K562 (cell line): ENCODE measurements at regions not wholly inside any gene's neighbourhood (a gene's known extent, or its start where the extent isn't known, plus 50 kb on each side); places are given as distances from the start of the nearest gene placed in this dataset.

Experiments used
- ATAC-seq: fragments of 200-7000 bp; cut with Tn5 transposase; 3 replicates; pipeline ENCODE4 v1.9.1; 2020; ENCODE audit warnings: moderate library complexity
- BruUV-seq: library from RNA; stranded (reverse); fragments of 400-500 nt; replicated peaks from 2 replicates; lab custom pipeline; 2021; lab: Mats Ljungman, UMichigan
- CTCF ChIA-PET: fragments of 300-600 bp; formaldehyde crosslinking; extraction: SDS; loops from one replicate; lab custom pipeline; 2021; ENCODE audit warnings: low intra/inter-chr PET ratio; lab: Yijun Ruan, JAX
- POLR2A ChIA-PET: fragments of 300-600, 350-650 bp; sonication (Branson Sonifier 250); formaldehyde crosslinking; extraction: SDS; loops from one replicate; lab custom pipeline; 2021; ENCODE audit warnings: antibody characterized with exemption, inconsistent platforms; lab: Yijun Ruan, JAX
- DNase-seq, 4 experiments: peaks; one replicate each; pipeline versions ENCODE4 v3.0.0 to v3.0.0-alpha.2; 2011 to 2018; ENCODE audit warnings: low spot score in 3 of 4, mixed read lengths in 3 of 4; ENCODE audit errors: extremely low read depth in 1 of 4
- FAIRE-seq: peaks from 2 replicates; lab custom pipeline; 2011; peaks lifted over from hg19 to GRCh38; lab: Jason Lieb, UNC
- H2AFZ ChIP-seq: 2 replicates; pipeline ENCODE4 v1.6.0; 2011; ENCODE audit warnings: low read depth, low read length, control low read depth, inconsistent platforms
- H3K27ac ChIP-seq: fragments of 200-600 bp; 3 replicates; pipeline ENCODE4 v1.8.0; 2011; ENCODE audit warnings: low read depth, mild to moderate bottlenecking, control low read depth, inconsistent platforms, low read length, moderate library complexity, mixed read lengths; ENCODE audit errors: extremely low read depth
- H3K27me3 ChIP-seq, 2 experiments: fragments of 300-600 bp in 1 of 2; 2 replicates in 1 of 2; 3 replicates in 1 of 2; pipeline versions ENCODE4 v1.6.0 to v1.8.0; 2011; ENCODE audit warnings: inconsistent platforms in 2 of 2, low read length in 2 of 2, mild to moderate bottlenecking in 1 of 2, mixed read lengths in 1 of 2, moderate library complexity in 1 of 2; ENCODE audit not compliant: control insufficient read depth in 2 of 2, insufficient read depth in 2 of 2
- H3K36me3 ChIP-seq: fragments of 300-600 bp; 3 replicates; pipeline ENCODE4 v1.8.0; 2011; ENCODE audit warnings: mild to moderate bottlenecking, low read length, inconsistent platforms; ENCODE audit not compliant: control insufficient read depth, insufficient read depth
- H3K4me1 ChIP-seq, 2 experiments: fragments of 200-600 bp in 1 of 2; replicated peaks in 1 of 2; 2 replicates in 1 of 2; 3 replicates in 1 of 2; pipeline versions ENCODE4 v1.5.1 to v1.8.0; 2011; ENCODE audit warnings: inconsistent platforms in 2 of 2, low read length in 2 of 2, mild to moderate bottlenecking in 1 of 2, mixed read lengths in 1 of 2, moderate library complexity in 1 of 2; ENCODE audit not compliant: control insufficient read depth in 2 of 2, insufficient read depth in 2 of 2
- H3K4me2 ChIP-seq: 2 replicates; pipeline ENCODE4 v1.6.1; 2011; ENCODE audit warnings: low read length, control low read depth, inconsistent platforms, mixed read lengths; ENCODE audit not compliant: insufficient read depth
- H3K4me3 ChIP-seq: fragments of 200-600 bp; sonication (generic), shearing (Covaris generic); 2 replicates; pipeline ENCODE4 v1.5.1; 2016; ENCODE audit warnings: control low read depth, inconsistent platforms
- H3K79me2 ChIP-seq: fragments of 200-600 bp; 3 replicates; pipeline ENCODE4 v1.8.0; 2011; ENCODE audit warnings: low read length, inconsistent platforms; ENCODE audit not compliant: control insufficient read depth, insufficient read depth
- H3K9ac ChIP-seq, 2 experiments: 2 replicates each; pipeline versions ENCODE4 v1.6.0 to v1.6.1; 2011; ENCODE audit warnings: low read depth in 2 of 2, low read length in 2 of 2, control low read depth in 1 of 2, inconsistent platforms in 1 of 2, mild to moderate bottlenecking in 1 of 2, mixed read lengths in 1 of 2; ENCODE audit not compliant: insufficient read depth in 1 of 2
- H3K9me1 ChIP-seq: one replicate; pipeline ENCODE4 v1.6.0; 2011; ENCODE audit warnings: inconsistent platforms, mild to moderate bottlenecking, low read length, moderate library complexity; ENCODE audit not compliant: control insufficient read depth, insufficient read depth
- H3K9me3 ChIP-seq: replicated peaks from 2 replicates; pipeline ENCODE4 v1.5.1; 2011; ENCODE audit warnings: low read depth, low read length, inconsistent platforms; ENCODE audit not compliant: control insufficient read depth, insufficient read depth
- H4K20me1 ChIP-seq: replicated peaks from 2 replicates; pipeline ENCODE4 v1.6.1; 2011; ENCODE audit warnings: low read length, inconsistent platforms, mixed read lengths; ENCODE audit not compliant: control insufficient read depth, insufficient read depth
- EP300 ChIP-seq: IDR thresholded peaks from 2 replicates; pipeline ENCODE4 v1.6.1; 2012; ENCODE audit warnings: low read length, improper control_type of control experiment
- NCOA6 ChIP-seq: fragments of 450-650 bp; IDR thresholded peaks from 2 replicates; pipeline ENCODE4 v1.6.1; 2017; ENCODE audit warnings: mild to moderate bottlenecking
- NFE2L1 ChIP-seq: fragments of 450-650 bp; IDR thresholded peaks from 2 replicates; pipeline ENCODE4 v1.6.1; 2016; ENCODE audit warnings: missing genetic modification characterization, low read depth, mild to moderate bottlenecking, missing compliant biosample characterization, moderate library complexity, borderline replicate concordance
- NUFIP1 ChIP-seq: fragments of 450-650 bp; IDR thresholded peaks from 2 replicates; pipeline ENCODE4 v1.6.1; 2018; ENCODE audit not compliant: partially characterized antibody
- PCBP2 ChIP-seq: fragments of 200-400 bp; formaldehyde crosslinking; IDR thresholded peaks from 2 replicates; pipeline ENCODE4 v1.6.1; 2018; ENCODE audit warnings: low read length, low read depth, mild to moderate bottlenecking, moderate library complexity; ENCODE audit not compliant: poor library complexity, severe bottlenecking
- SAFB2 ChIP-seq: fragments of 200-400 bp; formaldehyde crosslinking; IDR thresholded peaks from 2 replicates; pipeline ENCODE4 v1.6.1; 2018; ENCODE audit warnings: borderline replicate concordance, low read length, low read depth, moderate library complexity; ENCODE audit not compliant: severe bottlenecking
- TAF7 ChIP-seq: fragments of 450-650 bp; IDR thresholded peaks from 2 replicates; pipeline ENCODE4 v1.6.1; 2016; ENCODE audit warnings: missing genetic modification characterization, missing compliant biosample characterization
- TRIM24 ChIP-seq, 2 experiments: fragments of 450-650 bp; IDR thresholded peaks; 2 replicates each; pipeline ENCODE4 v1.6.1; 2016
- ZNF212 ChIP-seq: fragments of 450-650 bp; formaldehyde crosslinking; IDR thresholded peaks from 2 replicates; pipeline ENCODE4 v1.4.0; 2020; ENCODE audit warnings: mild to moderate bottlenecking
- ZNF436 ChIP-seq: fragments of 250-450, 450-650 bp; sonication (Bioruptor Pico); formaldehyde crosslinking; IDR thresholded peaks from 2 replicates; pipeline ENCODE4 v1.7.0; 2020; ENCODE audit warnings: mild to moderate bottlenecking
- ZNF511 ChIP-seq: sonication (generic); formaldehyde crosslinking; IDR thresholded peaks from 2 replicates; pipeline ENCODE4 v1.8.0; 2022; ENCODE audit warnings: mild to moderate bottlenecking, missing genetic modification reagents
- ZNF589 ChIP-seq: fragments of 200-800 bp; sonication (Bioruptor generic); IDR thresholded peaks from 2 replicates; pipeline ENCODE4 v1.6.1; 2016; ENCODE audit warnings: low read depth, missing genetic modification characterization, missing compliant biosample characterization
- WGBS: fragments of 100-300 bp; shearing (Covaris generic); methylation state at CpG from one replicate; pipeline ENCODE4 v1.1.6; 2016; ENCODE audit warnings: low coverage, mixed read lengths; ENCODE audit not compliant: insufficient coverage; ENCODE audit errors: missing lambda C conversion rate; 5-methylcytosine and 5-hydroxymethylcytosine counted together
- in situ Hi-C: fragments of 300-500 bp; cut with MboI; formaldehyde crosslinking; loops from 4 replicates; pipeline ENCODE4 v1.15.0; 2018; ENCODE audit warnings: inconsistent platforms, mixed read lengths
- intact Hi-C: fragments of 100-400 bp; cut with micrococcal nuclease; formaldehyde crosslinking; loops from 2 replicates; pipeline ENCODE4 v1.14.2; 2022
- TF ChIP-seq, protein P1 (sequence below): fragments of 250-450 bp; sonication (Bioruptor Pico); IDR thresholded peaks from 2 replicates; pipeline ENCODE4 v1.4.0; 2020
- TF ChIP-seq, protein P2 (sequence below): sonication (generic); formaldehyde crosslinking; IDR thresholded peaks from 2 replicates; pipeline ENCODE4 v1.8.1; 2023; ENCODE audit warnings: mild to moderate bottlenecking, missing genetic modification reagents

DNA sequence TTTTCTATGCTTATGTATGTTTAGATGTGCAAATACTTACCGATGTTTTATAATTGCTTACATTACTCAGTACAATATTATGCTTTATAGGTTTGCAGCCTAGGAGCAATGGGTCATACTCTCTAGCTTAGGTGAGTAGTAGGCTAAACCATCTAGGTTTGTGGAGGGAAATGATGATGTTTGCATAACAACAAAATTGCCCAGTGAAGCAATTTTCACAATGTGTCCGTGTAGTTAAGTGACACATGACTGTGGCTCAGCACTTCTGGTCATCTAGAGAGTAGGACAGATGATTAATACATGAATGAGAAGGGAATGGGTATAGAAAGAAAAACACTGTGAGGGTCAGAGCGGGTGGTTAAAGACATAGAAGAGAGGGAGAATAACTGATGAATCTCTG is 2116.2 kb upstream of the PIK3C3 start:
- no peaks in the 10 kb centered on the region for H3K79me2 ChIP-seq
- CTCF ChIA-PET, result no interaction called here
- H3K9ac ChIP-seq, result no peak overlapping the region
- in situ Hi-C loops, result no loop called here
- WGBS, result 0% methylated on average over 3 of the region's 3 CpGs
- H3K4me3 ChIP-seq, result no peak overlapping the region
- intact Hi-C loops, result no loop called here
- no peak overlapping the region for H2AFZ ChIP-seq
- BruUV-seq, result no TSS peak
- H3K4me2 ChIP-seq, result no peak overlapping the region
- TF ChIP-seq ZNF212 (CRISPR knock-in tag), result no peak
- no peak for TF ChIP-seq NFE2L1 (tag)
- TF ChIP-seq SAFB2, result no peak
- TF ChIP-seq, protein P1, sequence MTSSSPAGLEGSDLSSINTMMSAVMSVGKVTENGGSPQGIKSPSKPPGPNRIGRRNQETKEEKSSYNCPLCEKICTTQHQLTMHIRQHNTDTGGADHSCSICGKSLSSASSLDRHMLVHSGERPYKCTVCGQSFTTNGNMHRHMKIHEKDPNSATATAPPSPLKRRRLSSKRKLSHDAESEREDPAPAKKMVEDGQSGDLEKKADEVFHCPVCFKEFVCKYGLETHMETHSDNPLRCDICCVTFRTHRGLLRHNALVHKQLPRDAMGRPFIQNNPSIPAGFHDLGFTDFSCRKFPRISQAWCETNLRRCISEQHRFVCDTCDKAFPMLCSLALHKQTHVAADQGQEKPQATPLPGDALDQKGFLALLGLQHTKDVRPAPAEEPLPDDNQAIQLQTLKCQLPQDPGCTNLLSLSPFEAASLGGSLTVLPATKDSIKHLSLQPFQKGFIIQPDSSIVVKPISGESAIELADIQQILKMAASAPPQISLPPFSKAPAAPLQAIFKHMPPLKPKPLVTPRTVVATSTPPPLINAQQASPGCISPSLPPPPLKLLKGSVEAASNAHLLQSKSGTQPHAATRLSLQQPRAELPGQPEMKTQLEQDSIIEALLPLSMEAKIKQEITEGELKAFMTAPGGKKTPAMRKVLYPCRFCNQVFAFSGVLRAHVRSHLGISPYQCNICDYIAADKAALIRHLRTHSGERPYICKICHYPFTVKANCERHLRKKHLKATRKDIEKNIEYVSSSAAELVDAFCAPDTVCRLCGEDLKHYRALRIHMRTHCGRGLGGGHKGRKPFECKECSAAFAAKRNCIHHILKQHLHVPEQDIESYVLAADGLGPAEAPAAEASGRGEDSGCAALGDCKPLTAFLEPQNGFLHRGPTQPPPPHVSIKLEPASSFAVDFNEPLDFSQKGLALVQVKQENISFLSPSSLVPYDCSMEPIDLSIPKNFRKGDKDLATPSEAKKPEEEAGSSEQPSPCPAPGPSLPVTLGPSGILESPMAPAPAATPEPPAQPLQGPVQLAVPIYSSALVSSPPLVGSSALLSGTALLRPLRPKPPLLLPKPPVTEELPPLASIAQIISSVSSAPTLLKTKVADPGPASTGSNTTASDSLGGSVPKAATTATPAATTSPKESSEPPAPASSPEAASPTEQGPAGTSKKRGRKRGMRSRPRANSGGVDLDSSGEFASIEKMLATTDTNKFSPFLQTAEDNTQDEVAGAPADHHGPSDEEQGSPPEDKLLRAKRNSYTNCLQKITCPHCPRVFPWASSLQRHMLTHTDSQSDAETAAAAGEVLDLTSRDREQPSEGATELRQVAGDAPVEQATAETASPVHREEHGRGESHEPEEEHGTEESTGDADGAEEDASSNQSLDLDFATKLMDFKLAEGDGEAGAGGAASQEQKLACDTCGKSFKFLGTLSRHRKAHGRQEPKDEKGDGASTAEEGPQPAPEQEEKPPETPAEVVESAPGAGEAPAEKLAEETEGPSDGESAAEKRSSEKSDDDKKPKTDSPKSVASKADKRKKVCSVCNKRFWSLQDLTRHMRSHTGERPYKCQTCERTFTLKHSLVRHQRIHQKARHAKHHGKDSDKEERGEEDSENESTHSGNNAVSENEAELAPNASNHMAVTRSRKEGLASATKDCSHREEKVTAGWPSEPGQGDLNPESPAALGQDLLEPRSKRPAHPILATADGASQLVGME, result no peak
- no peak for TF ChIP-seq TRIM24 (IDR thresholded peaks at IDR 0.05)
- TF ChIP-seq, protein P2, sequence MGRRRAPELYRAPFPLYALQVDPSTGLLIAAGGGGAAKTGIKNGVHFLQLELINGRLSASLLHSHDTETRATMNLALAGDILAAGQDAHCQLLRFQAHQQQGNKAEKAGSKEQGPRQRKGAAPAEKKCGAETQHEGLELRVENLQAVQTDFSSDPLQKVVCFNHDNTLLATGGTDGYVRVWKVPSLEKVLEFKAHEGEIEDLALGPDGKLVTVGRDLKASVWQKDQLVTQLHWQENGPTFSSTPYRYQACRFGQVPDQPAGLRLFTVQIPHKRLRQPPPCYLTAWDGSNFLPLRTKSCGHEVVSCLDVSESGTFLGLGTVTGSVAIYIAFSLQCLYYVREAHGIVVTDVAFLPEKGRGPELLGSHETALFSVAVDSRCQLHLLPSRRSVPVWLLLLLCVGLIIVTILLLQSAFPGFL, result no peak
- TF ChIP-seq PCBP2, result no peak
- no peak for TF ChIP-seq ZNF436
- no peak for TF ChIP-seq NUFIP1
- TF ChIP-seq NCOA6, result no peak
- no peak for TF ChIP-seq EP300
- TF ChIP-seq TAF7 (tag), result no peak
- TF ChIP-seq ZNF511 (CRISPR knock-in tag), result no peak
- TF ChIP-seq ZNF589 (CRISPR knock-in tag), result no peak
- POLR2A ChIA-PET, result no interaction called here
- H3K27me3 ChIP-seq, result no peaks in the 10 kb centered on the region
- no peaks in the 10 kb centered on the region for H4K20me1 ChIP-seq
- no peak overlapping the region for H3K27ac ChIP-seq
- ATAC-seq (no peak), FAIRE-seq (no peak), DNase-seq (no peak)
- no peaks in the 10 kb centered on the region for H3K4me1 ChIP-seq
- no peaks in the 10 kb centered on the region for H3K36me3 ChIP-seq
- no peaks in the 10 kb centered on the region for H3K9me1 ChIP-seq
- no peaks in the 10 kb centered on the region for H3K9me3 ChIP-seq
